Mononuclear cell (primary cell): ENCODE measurements at regions not wholly inside any gene's neighbourhood (a gene's known extent, or its start where the extent isn't known, plus 50 kb on each side); places are given as distances from the start of the nearest gene placed in this dataset.

ENCODE experiments used
- H3K27me3 ChIP-seq: 2 replicates; pipeline ENCODE4 v1.6.0; 2011; ENCODE audit warnings: low read length, control low read depth; ENCODE audit not compliant: insufficient read depth
- H3K4me1 ChIP-seq: 2 replicates; pipeline ENCODE4 v1.5.1; 2011; ENCODE audit warnings: mild to moderate bottlenecking, low read length, control low read depth; ENCODE audit not compliant: insufficient read depth
- H3K4me3 ChIP-seq: 2 replicates; pipeline ENCODE4 v1.5.1; 2011; ENCODE audit warnings: mild to moderate bottlenecking, low read length, moderate library complexity
- H3K9me3 ChIP-seq: 2 replicates; pipeline ENCODE4 v1.5.1; 2011; ENCODE audit warnings: low read depth, mild to moderate bottlenecking, control low read depth, low read length

DNA sequence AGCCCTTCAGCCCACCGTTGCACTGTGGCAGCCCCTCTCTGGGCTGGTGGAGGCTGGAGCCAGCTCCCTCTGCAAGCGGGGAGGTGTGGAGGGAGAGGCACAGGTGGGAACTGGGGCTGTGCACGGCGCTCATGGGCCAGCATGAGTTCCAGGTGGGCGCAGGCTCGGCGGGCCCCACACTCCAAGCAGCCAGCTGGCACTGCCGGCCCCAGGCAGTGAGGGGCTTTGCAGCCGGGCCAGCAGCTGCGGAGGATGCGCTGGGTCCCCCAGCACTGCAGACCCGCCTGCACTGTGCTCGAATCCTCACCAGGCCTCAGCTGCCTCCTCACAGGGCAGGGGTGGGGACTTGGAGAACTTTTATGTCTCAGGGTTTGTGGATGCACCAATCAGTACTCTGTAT, 1354.8 kb upstream of the IGFBP7 start:
- no peak overlapping the region for H3K4me3 ChIP-seq
- no peaks in the 10 kb centered on the region for H3K27me3 ChIP-seq
- no peaks in the 10 kb centered on the region for H3K9me3 ChIP-seq
- H3K4me1 ChIP-seq: no peaks in the 10 kb centered on the region

DNA sequence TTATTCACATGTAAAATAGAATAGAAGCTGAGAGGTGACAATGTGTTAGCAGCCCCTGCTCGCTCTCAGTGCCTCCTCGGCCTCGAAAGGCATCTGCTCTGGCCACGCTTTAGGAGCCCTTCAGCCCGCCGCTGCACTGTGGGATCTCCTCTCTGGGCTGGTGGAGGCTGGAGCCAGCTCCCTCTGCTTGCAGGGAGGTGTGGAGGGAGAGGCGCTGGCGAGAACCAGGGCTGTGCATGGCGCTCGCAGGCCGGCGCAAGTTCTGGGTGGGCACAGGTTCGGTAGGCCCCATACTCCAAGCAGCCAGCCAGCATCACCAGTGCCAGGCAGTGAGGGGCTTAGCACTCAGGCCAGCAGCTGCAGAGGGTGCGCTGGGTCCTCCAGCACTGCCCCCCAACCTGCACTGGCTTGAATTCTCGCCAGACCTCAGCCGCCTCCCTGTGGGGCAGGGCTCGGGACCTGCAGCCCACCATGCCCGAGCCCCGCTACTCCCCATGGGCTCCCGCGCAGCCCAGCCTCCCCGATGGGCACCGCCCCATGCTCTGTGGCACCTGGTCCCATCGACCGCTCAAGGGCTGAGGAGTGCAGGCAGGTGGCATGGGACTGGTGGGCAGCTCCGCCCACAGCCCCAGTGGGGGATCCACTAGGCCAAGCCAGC, 1346.7 kb upstream of the IGFBP7 start:
- no peaks in the 10 kb centered on the region for H3K4me1 ChIP-seq
- no peak overlapping the region for H3K4me3 ChIP-seq
- no peaks in the 10 kb centered on the region for H3K27me3 ChIP-seq
- no peaks in the 10 kb centered on the region for H3K9me3 ChIP-seq

DNA sequence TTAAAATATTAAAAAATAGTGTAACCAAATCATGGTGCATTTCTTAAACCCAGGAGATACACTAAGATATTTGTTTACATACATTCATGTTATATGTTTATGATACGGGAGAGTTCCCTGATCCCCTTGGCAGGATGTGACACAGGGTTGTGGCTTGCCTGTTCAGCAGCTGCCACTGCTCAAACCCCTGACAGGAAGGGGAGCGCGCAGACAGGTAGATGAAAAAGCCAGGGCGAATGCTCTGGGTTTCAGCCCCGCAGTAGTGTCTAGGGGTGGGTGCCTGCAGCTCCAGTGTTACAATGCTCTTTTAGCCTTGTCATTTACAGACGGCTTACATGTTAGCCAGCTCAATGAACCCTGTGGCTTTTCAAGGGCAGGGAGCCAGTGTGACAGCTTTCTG, 1343.8 kb upstream of the IGFBP7 start:
- H3K4me3 ChIP-seq: no peak overlapping the region
- no peaks in the 10 kb centered on the region for H3K9me3 ChIP-seq
- H3K4me1 ChIP-seq: no peaks in the 10 kb centered on the region
- no peaks in the 10 kb centered on the region for H3K27me3 ChIP-seq

DNA sequence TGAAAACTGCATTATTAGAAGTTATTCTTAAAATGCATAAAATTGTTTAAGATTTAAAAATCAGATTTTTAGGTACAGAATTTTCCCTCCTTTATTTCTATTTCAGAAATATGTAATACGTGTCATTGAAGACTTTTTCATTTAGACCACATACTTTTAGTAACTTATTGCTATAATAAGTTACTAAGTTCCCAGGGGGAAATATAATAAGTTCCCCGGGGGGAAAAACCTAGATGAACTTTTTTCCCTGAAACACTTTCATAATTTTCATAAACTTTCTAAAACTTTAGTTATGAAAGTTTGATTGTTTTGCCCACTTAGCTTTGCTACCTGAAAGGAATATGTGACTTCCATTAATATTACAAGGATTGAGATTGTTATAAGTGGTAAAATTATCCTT, 1341.5 kb upstream of the IGFBP7 start:
- no peaks in the 10 kb centered on the region for H3K27me3 ChIP-seq
- H3K4me1 ChIP-seq: no peaks in the 10 kb centered on the region
- no peaks in the 10 kb centered on the region for H3K9me3 ChIP-seq
- H3K4me3 ChIP-seq: no peak overlapping the region

DNA sequence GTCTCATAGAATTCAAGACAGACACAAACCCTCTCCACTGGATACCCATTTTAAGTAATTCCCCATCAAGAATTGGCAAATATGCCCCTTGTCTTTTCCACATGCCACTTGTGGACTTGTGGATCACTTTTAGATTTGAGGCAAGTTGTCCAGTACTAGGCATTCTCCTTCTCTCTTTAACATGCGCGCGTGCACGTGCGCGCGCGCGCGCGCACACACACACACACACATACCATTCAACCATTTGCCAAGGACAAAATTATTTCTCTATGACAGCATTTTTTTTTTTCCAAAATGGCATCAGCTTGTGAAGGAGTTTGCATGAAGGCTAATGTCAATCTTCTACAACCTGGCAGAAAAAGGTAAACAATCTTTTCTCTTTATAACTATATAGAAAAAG, 1325.7 kb upstream of the IGFBP7 start:
- H3K27me3 ChIP-seq: no peaks in the 10 kb centered on the region
- peaks cover 8% of the 10 kb centered on the region for H3K9me3 ChIP-seq
- no peak overlapping the region for H3K4me3 ChIP-seq
- H3K4me1 ChIP-seq: no peaks in the 10 kb centered on the region

DNA sequence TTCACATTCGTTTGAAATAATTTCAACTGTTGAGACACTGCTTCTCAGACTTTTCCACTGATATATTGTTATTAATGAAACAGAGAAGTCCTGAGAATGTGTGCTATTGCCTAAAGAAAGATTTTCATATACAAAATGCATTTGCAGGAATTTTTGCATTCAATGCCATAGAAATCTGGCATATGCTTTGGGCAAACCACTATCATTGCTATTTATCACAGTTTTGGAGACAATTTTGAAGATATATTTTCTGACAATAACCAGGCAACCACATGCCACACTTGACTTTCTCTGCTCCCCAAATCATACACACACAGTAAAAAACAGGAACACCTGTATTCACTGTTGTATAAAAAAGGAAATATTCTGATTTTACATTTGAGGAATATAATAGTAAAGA, 1303.7 kb upstream of the IGFBP7 start:
- Histone ChIP-seq H3K4me1 (no peaks in the 10 kb centered on the region), H3K4me3 (no peak overlapping the region), H3K9me3 (no peaks in the 10 kb centered on the region), H3K27me3 (no peaks in the 10 kb centered on the region)

DNA sequence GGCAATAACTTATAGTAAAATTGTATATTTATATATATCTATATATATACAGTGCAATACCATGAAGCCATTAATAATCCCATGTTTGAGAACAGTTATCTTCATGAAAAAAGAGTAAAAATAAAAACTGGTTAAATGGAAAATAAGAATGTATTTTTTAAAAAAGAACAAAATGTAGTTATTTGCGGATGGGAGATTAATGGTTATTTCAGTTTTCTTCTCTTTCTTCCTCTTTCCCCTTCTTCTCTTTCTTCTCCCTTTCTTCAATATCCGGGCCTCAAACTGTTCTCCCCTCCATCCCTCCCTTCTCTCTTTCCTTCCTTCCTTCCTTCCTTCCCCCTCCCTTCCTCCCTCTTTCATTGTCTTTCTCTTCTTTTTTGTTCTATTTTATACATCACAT, 1301.7 kb upstream of the IGFBP7 start:
- H3K9me3 ChIP-seq: no peaks in the 10 kb centered on the region
- H3K4me1 ChIP-seq: no peaks in the 10 kb centered on the region
- H3K4me3 ChIP-seq: no peak overlapping the region
- no peaks in the 10 kb centered on the region for H3K27me3 ChIP-seq

DNA sequence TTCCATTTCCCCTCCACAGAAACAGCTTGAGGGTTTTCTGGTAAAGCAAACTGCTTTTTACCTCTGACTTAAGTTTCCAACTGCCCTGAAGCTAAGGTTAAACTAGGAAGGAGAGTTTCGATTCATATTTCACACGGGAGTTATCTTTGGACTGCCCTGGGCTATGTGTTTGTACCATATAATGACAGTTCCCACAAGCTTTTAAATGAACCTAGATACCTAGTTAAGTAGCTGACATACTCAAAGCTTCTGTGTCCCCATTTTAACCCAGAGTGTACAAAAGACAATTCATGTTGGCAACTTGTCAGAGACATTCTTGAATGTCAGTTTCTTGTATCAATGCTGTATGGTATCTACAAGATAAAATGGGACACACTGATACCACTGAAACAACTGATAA, 1296.6 kb upstream of the IGFBP7 start:
- Histone ChIP-seq H3K27me3 (no peaks in the 10 kb centered on the region), H3K4me1 (no peaks in the 10 kb centered on the region), H3K4me3 (no peak overlapping the region), H3K9me3 (no peaks in the 10 kb centered on the region)

DNA sequence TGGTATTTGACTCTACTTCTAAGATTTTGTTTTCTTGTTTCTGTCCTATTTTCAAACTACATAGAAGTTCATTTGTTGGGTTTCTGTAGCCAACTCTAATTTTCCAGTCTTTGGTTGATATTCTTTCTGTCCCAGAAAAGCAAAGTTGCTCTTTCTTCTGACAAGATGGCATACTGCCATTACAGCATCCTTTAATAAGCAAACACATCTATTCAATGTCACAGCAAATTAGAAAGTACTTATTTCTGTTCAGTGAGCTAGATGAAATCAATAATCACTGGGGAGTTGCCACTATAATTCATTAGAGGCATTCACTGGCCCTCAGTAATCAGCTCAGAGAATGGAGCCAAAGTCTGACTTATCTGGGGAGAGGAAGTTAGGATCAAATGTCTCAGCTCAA, 1258.0 kb upstream of the IGFBP7 start:
- Histone ChIP-seq H3K4me1 (no peaks in the 10 kb centered on the region), H3K27me3 (no peaks in the 10 kb centered on the region), H3K4me3 (no peak overlapping the region), H3K9me3 (no peaks in the 10 kb centered on the region)

DNA sequence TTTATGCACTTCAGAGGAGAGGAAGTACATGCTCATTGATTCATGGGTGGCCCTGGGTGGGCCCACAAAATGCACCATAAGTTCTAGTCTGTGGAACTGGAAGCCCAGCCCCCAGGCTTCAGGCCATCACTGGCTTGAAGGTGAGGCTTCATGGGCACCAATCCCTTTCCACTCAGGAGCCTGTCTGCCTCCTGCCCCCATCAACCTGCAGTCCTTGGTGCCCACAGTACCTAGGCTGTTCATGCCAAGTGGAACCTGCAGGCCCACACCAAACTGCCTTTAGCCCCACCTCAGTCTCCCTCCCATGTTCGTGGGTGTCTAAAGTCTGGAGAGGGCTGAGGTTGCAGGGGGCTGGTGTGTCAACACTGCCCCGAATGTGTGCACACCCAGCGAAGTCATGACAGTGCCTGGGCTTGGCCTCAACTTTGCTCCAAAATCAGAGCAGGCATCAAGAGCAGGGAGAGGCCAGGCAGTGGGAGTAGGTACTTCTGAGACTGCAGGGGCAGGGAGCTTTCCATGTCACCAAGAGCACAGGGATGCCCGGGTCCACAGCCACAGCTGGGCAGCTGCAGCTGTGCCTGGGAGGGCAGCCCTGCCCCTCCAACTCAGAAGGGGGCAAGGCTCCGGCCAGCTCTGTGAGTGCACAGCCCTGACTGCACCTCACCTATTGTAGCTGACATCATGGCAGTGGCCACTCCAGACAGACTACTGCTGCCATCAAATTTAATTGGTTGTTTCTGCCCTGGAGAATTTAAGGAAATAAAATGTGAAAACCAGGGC, 1250.4 kb upstream of the IGFBP7 start:
- H3K4me3 ChIP-seq: no peak overlapping the region
- no peaks in the 10 kb centered on the region for H3K27me3 ChIP-seq
- H3K4me1 ChIP-seq: no peaks in the 10 kb centered on the region
- H3K9me3 ChIP-seq: no peaks in the 10 kb centered on the region

DNA sequence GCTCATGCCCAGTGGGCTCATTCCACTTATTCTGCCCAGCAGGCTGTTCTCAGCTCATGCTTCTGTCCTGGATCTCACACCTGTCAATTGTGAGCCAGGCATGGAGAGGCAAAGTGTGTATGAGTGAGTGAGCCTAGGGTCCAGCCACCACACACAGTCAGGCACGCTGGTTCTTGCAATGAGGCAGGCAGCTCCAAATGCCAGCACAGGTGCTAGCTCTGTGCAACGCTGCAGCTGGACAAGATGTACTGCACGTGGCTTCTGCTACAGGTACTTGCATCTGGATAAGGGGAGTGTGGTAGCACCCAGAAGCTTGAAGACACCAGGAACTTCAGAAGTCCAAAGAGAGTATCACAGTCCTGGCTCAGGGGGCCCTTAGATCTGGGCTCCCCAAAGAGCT, 1249.4 kb upstream of the IGFBP7 start:
- H3K27me3 ChIP-seq: no peaks in the 10 kb centered on the region
- H3K9me3 ChIP-seq: no peaks in the 10 kb centered on the region
- no peak overlapping the region for H3K4me3 ChIP-seq
- H3K4me1 ChIP-seq: no peaks in the 10 kb centered on the region

DNA sequence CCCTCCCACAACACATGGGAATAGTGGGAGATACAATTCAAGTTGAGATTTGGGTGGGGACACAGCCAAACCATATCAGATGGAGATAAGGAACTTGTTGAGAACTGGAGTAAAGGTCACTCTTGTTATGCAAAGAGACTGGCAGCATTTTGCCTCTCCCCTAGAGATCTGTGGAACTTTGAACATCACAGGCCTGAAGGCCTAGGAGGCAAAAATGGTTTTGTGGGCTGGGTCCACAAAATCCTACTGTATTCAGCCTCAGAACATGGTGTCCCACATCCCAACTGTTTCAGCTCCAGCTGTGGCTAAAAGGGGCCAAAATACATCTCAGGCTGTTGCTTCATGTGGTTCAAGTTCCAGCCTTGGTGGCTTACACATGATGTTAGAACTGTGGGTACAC, 1247.8 kb upstream of the IGFBP7 start:
- no peaks in the 10 kb centered on the region for H3K9me3 ChIP-seq
- no peaks in the 10 kb centered on the region for H3K4me1 ChIP-seq
- H3K4me3 ChIP-seq: no peak overlapping the region
- H3K27me3 ChIP-seq: no peaks in the 10 kb centered on the region

DNA sequence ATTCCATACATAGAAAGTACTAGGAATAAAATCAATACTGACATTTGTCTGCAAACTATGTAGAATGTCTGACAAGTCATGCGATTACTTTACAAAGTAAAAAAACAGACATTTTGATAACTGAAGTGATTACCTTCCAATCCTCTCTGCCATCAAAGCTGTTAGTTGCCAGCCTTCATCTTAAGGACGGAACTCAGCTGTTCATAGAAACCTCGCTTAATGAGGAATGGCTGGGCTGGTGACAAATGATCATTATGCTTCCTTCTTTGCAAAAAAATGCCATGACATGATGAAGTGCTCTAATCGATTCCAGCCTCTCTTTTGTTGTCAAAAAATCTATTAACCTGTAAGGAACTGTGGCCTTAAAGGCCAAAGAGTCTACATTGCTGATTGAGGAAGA, 1214.9 kb upstream of the IGFBP7 start:
- no peak overlapping the region for H3K4me3 ChIP-seq
- H3K9me3 ChIP-seq: no peaks in the 10 kb centered on the region
- H3K27me3 ChIP-seq: no peaks in the 10 kb centered on the region
- no peaks in the 10 kb centered on the region for H3K4me1 ChIP-seq

DNA sequence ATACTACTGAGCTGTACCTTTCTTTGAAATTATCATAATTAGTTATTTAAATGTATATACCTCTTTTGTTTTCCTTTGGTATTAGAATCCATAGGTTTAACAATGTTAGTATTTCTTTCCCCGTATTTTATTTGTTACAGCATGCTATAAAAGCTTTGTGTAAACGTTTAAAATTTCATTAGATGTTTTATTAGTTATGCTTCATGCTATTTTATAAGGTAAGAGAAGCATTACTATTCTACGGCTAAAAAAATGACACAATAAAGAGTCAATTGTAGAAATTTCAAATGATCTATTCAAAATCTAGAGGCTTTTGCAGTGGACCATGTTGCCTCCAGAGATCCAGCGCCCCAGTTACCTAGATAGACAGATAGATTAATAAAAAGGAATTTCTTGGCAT, 1203.3 kb upstream of the IGFBP7 start:
- Histone ChIP-seq H3K4me3 (no peak overlapping the region), H3K9me3 (no peaks in the 10 kb centered on the region), H3K27me3 (no peaks in the 10 kb centered on the region), H3K4me1 (no peaks in the 10 kb centered on the region)

DNA sequence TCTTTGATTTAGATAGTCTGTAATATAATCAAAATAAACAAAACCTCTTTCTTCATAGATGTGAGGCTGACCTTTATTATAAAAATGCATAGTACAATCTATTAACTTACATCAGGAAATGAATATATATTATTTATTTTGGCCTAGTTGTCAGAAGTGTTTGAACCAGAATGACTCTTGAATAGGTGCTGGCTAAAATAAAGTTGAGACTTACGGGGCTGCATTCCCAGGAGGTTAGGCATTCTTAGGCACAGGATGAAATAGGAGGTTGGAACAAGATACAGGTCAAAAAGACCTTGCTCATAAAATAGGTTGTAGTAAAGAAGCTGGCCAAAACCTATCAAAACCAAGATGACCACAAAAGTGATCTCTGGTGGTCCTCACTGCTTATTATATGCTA, 1193.3 kb upstream of the IGFBP7 start:
- Histone ChIP-seq H3K27me3 (no peaks in the 10 kb centered on the region), H3K9me3 (no peaks in the 10 kb centered on the region), H3K4me1 (no peaks in the 10 kb centered on the region), H3K4me3 (no peak overlapping the region)

DNA sequence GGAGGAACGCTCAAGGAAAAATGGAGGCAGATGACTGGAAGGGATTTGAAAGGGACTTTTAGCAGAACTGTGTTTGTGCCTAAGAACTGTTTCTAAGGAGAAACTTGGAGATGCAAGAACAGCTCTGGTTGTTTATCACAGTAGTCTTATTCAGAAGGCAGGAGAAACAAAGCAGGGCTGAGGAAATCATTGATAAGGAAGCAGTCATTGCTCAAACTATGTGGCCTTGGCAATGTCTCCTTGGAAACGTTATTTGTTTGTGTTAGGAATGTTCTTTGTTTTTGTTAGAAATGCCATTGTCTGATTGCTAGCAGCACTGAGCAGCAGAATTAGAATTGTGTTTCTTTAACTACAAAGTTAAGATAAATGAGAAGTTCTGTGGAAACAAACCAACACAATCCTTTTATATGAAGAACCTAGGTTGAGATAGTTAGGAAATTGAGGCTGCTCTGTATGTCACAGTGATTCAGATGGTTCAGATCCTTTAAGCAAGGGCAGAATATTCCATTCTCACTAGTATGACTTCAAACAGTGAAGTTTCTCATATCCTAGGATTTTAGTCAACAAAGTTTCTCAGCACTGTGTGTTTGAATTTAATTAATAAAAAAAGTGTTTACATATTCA, 1191.3 kb upstream of the IGFBP7 start:
- H3K27me3 ChIP-seq: no peaks in the 10 kb centered on the region
- no peaks in the 10 kb centered on the region for H3K4me1 ChIP-seq
- no peaks in the 10 kb centered on the region for H3K9me3 ChIP-seq
- H3K4me3 ChIP-seq: no peak overlapping the region
